BLaER1 (cell line): ENCODE measurements at regions not wholly inside any gene's neighbourhood (a gene's known extent, or its start where the extent isn't known, plus 50 kb on each side); places are given as distances from the start of the nearest gene placed in this dataset.
"Not testable (repeated sequence)": the region's sequence is repeated elsewhere in the genome, so short reads cannot be mapped to it uniquely, and the experiment has no call there.

Experiments
- H3K27ac ChIP-seq: shearing (Covaris generic); formaldehyde crosslinking; 2 replicates; pipeline ENCODE4 v1.8.1; 2022
- H3K27me3 ChIP-seq: shearing (Covaris generic); formaldehyde crosslinking; 2 replicates; pipeline ENCODE4 v1.8.1; 2022
- H3K36me3 ChIP-seq: shearing (Covaris generic); formaldehyde crosslinking; 2 replicates; pipeline ENCODE4 v1.8.1; 2022
- H3K4me1 ChIP-seq: shearing (Covaris generic); formaldehyde crosslinking; 2 replicates; pipeline ENCODE4 v1.8.1; 2022
- H3K4me2 ChIP-seq: shearing (Covaris generic); formaldehyde crosslinking; 2 replicates; pipeline ENCODE4 v1.8.1; 2022
- H3K4me3 ChIP-seq: shearing (Covaris generic); formaldehyde crosslinking; 2 replicates; pipeline ENCODE4 v1.8.1; 2022
- H3K9ac ChIP-seq: shearing (Covaris generic); formaldehyde crosslinking; 2 replicates; pipeline ENCODE4 v1.8.1; 2022
- H3K9me3 ChIP-seq: shearing (Covaris generic); formaldehyde crosslinking; 2 replicates; pipeline ENCODE4 v1.8.1; 2022
- H4K20me1 ChIP-seq: shearing (Covaris generic); formaldehyde crosslinking; 2 replicates; pipeline ENCODE4 v1.8.1; 2022
- Cebpa-rat ChIP-seq: shearing (Covaris generic); IDR thresholded peaks from 2 replicates; pipeline ENCODE4 v1.8.1; 2022

- no peak overlapping the region for H3K9ac ChIP-seq
- no peaks in the 10 kb centered on the region for H3K9me3 ChIP-seq
- peaks cover 6% of the 10 kb centered on the region; the same call in 1 of the 2 replicates for H3K4me1 ChIP-seq
- no peaks in the 10 kb centered on the region for H3K36me3 ChIP-seq
- H3K4me2 ChIP-seq = no peak overlapping the region
- no peaks in the 10 kb centered on the region for H3K27me3 ChIP-seq
- no peak for TF ChIP-seq Cebpa-rat
- no peak overlapping the region for H3K27ac ChIP-seq
- no peak overlapping the region for H3K4me3 ChIP-seq
- H4K20me1 ChIP-seq = no peaks in the 10 kb centered on the region
These were observed 109.7 kb upstream of the FOXN2 start for GRCh38 chr2:48204750-48205136.

GRCh38 chr2:48205137-48205798 lies 109.2 kb upstream of the FOXN2 start:
- Histone ChIP-seq H3K4me2 (peak overlapping the region; percentile 33; the same call in 1 of the 2 replicates), H4K20me1 (no peaks in the 10 kb centered on the region), H3K4me3 (no peak overlapping the region), H3K9ac (no peak overlapping the region), H3K36me3 (no peaks in the 10 kb centered on the region), H3K9me3 (no peaks in the 10 kb centered on the region), H3K27me3 (no peaks in the 10 kb centered on the region), H3K27ac (no peak overlapping the region), H3K4me1 (peaks cover 6% of the 10 kb centered on the region; the same call in 1 of the 2 replicates)
- no peak for TF ChIP-seq Cebpa-rat

DNA sequence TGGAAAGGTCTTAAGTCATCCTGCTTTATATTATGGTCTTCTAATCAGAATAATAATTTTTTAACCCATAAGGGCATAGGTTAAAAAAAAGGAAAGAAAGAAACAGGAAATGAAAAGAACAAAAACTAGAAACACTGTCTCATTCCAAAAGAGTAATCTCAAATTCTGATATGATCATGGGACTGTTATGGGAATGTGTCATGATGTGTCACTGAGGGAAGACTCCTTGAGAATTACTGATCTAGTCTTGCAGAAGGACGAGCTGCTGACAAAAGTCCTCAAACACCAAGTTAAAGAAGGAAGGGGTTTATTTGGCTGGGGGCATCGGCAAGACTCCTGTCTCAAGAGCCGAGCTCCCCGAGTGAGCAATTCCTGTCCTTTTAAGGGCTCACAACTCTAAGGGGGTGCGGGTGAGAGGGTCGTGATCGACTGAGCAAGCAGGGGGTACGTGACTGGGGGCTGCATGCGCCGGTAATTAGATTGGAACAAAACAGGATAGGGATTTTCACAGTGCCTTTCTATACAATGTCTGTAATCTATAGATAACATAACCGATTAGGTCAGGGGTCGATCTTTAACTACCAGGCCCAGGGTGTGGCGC lies 108.3 kb upstream of the FOXN2 start:
- not testable (repeated sequence) for H3K27me3 ChIP-seq, H3K36me3 ChIP-seq, H3K4me1 ChIP-seq, H3K4me2 ChIP-seq, H3K9me3 ChIP-seq, H3K9ac ChIP-seq, H3K4me3 ChIP-seq, H4K20me1 ChIP-seq, H3K27ac ChIP-seq

GRCh38 chr2:48207201-48207641 lies 107.3 kb upstream of the FOXN2 start:
- no peaks in the 10 kb centered on the region for H3K36me3 ChIP-seq
- no peaks in the 10 kb centered on the region for H3K9me3 ChIP-seq
- no peaks in the 10 kb centered on the region for H3K27me3 ChIP-seq
- H3K4me1 ChIP-seq = peaks cover 6% of the 10 kb centered on the region; the same call in 1 of the 2 replicates
- no peak overlapping the region for H3K4me3 ChIP-seq
- H3K4me2 ChIP-seq = no peak overlapping the region
- no peak overlapping the region for H3K9ac ChIP-seq
- TF ChIP-seq Cebpa-rat = no peak
- no peaks in the 10 kb centered on the region for H4K20me1 ChIP-seq
- H3K27ac ChIP-seq = no peak overlapping the region

- Histone ChIP-seq H3K4me2 (no peak overlapping the region), H3K9ac (no peak overlapping the region), H3K9me3 (no peaks in the 10 kb centered on the region), H4K20me1 (no peaks in the 10 kb centered on the region), H3K4me3 (no peak overlapping the region), H3K27me3 (no peaks in the 10 kb centered on the region), H3K27ac (no peak overlapping the region), H3K36me3 (no peaks in the 10 kb centered on the region), H3K4me1 (peaks cover 6% of the 10 kb centered on the region; the same call in 1 of the 2 replicates)
- no peak for TF ChIP-seq Cebpa-rat
These were observed 106.6 kb upstream of the FOXN2 start for GRCh38 chr2:48207851-48208250.

- no peak overlapping the region for H3K27ac ChIP-seq
- H3K27me3 ChIP-seq = no peaks in the 10 kb centered on the region
- H3K9me3 ChIP-seq = no peaks in the 10 kb centered on the region
- H3K4me3 ChIP-seq = no peak overlapping the region
- no peak overlapping the region for H3K9ac ChIP-seq
- peaks cover 6% of the 10 kb centered on the region; the same call in 1 of the 2 replicates for H3K4me1 ChIP-seq
- no peaks in the 10 kb centered on the region for H4K20me1 ChIP-seq
- no peak for TF ChIP-seq Cebpa-rat
- no peaks in the 10 kb centered on the region for H3K36me3 ChIP-seq
- H3K4me2 ChIP-seq = no peak overlapping the region
These were observed 105.1 kb upstream of the FOXN2 start for GRCh38 chr2:48209214-48209885.

- no peak for TF ChIP-seq Cebpa-rat
- no peak overlapping the region for H3K4me2 ChIP-seq
- H3K9me3 ChIP-seq = no peaks in the 10 kb centered on the region
- H3K27ac ChIP-seq = no peak overlapping the region
- H3K4me3 ChIP-seq = no peak overlapping the region
- H3K36me3 ChIP-seq = no peaks in the 10 kb centered on the region
- no peaks in the 10 kb centered on the region for H3K27me3 ChIP-seq
- H4K20me1 ChIP-seq = no peaks in the 10 kb centered on the region
- H3K9ac ChIP-seq = no peak overlapping the region
- peaks cover 5% of the 10 kb centered on the region; the same call in 1 of the 2 replicates for H3K4me1 ChIP-seq
These were observed 104.3 kb upstream of the FOXN2 start for GRCh38 chr2:48210189-48210588.

- no peak overlapping the region for H3K4me3 ChIP-seq
These were observed 100.8 kb upstream of the FOXN2 start for GRCh38 chr2:48213646-48214045.

DNA sequence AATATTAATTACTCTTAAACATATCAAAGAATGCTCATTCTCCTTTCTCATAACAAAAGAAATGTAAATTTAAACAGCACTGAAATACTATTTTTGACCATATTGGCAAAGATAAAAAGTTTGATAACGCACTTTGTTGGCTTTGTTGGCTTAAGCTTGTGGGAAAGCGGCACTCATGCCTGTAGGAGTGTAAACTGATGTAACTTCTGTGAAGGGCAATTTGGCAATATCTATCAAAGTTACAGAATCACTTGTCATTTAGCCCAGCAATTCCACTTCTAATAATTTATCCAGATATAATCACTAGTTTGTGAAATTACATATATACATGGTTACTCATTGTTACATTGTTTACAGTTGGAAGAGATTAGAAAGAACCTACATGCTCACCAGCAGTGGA lies 96.3 kb upstream of the FOXN2 start:
- H3K4me1 ChIP-seq = no peaks in the 10 kb centered on the region

More at GRCh38 chr2:48213646-48214045, 100.8 kb upstream of the FOXN2 start:
- Histone ChIP-seq H3K9me3 (no peaks in the 10 kb centered on the region), H3K4me1 (no peaks in the 10 kb centered on the region), H4K20me1 (no peaks in the 10 kb centered on the region), H3K4me2 (no peak overlapping the region), H3K9ac (no peak overlapping the region), H3K36me3 (no peaks in the 10 kb centered on the region), H3K27ac (no peak overlapping the region), H3K27me3 (no peaks in the 10 kb centered on the region)
- no peak for TF ChIP-seq Cebpa-rat

GRCh38 chr2:48219234-48219554 lies 95.3 kb upstream of the FOXN2 start:
- TF ChIP-seq Cebpa-rat = no peak
- Histone ChIP-seq H3K4me3 (no peak overlapping the region), H3K36me3 (no peaks in the 10 kb centered on the region), H3K4me1 (no peaks in the 10 kb centered on the region), H4K20me1 (no peaks in the 10 kb centered on the region), H3K9me3 (no peaks in the 10 kb centered on the region), H3K9ac (no peak overlapping the region), H3K4me2 (no peak overlapping the region), H3K27ac (no peak overlapping the region), H3K27me3 (no peaks in the 10 kb centered on the region)

More for the DNA sequence above, 96.3 kb upstream of the FOXN2 start:
- no peak overlapping the region for H3K4me2 ChIP-seq
- H3K9me3 ChIP-seq = no peaks in the 10 kb centered on the region
- H3K36me3 ChIP-seq = no peaks in the 10 kb centered on the region
- H3K9ac ChIP-seq = no peak overlapping the region
- H4K20me1 ChIP-seq = no peaks in the 10 kb centered on the region
- no peaks in the 10 kb centered on the region for H3K27me3 ChIP-seq
- TF ChIP-seq Cebpa-rat = no peak
- H3K27ac ChIP-seq = no peak overlapping the region
- H3K4me3 ChIP-seq = no peak overlapping the region
